ENCODE measurements at regions not wholly inside any gene's neighbourhood (a gene's known extent, or its start where the extent isn't known, plus 50 kb on each side); places are given as distances from the start of the nearest gene placed in this dataset.
"Not testable (repeated sequence)": the region's sequence is repeated elsewhere in the genome, so short reads cannot be mapped to it uniquely, and the experiment has no call there.

DNA sequence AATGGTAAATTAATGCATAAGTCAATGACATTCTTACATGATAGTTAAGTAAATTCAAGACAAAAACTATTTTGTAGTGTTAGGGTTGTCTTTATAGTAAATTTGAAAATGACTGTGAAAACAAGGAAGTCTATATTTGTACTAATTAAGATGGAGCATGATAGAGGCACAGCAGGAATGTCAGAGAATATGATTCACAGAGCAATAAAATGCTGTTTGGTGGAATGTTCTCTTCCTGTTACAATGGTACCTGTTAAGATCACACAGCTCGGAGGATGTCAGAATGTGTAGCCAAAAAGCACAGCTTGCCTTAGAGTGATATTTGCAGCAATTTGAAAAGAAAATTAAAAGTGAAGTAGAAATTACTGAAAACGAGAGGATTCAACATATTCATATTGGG is 2339.7 kb upstream of the RAG2 start:
- intact Hi-C loops (cut with DNase I; ENCODE audit: low total_unique reads) = no loop called here
- H3K36me3 ChIP-seq = no peaks in the 10 kb centered on the region
- no peak for TF ChIP-seq POLR2A (IDR thresholded peaks at IDR 0.05)
- H3K27me3 ChIP-seq = no peaks in the 10 kb centered on the region
- H3K4me3 ChIP-seq = no peak overlapping the region
- H3K4me1 ChIP-seq = no peaks in the 10 kb centered on the region
- H3K27ac ChIP-seq = no peak overlapping the region
- H3K9me3 ChIP-seq = no peaks in the 10 kb centered on the region
- DNase-seq = no peak

DNA sequence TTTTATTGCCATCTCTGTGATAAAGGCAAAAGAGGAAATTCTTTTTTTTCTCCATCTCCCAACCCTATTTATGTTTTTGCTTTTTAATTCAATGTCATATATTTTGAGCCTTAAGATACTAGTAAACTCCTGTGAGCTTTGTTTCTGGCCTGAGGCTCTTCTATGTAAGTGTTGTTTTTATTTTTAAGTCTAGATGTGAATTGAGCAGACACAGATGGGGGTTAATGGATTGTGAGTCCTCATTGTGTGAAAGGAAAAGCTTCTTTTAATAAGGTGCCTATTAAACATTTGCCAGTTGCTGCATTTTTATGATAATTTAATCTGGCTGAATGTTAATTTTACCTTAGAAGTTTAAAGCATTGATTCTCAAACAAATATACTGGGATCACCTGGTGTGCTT is 2337.9 kb upstream of the RAG2 start:
- DNase-seq = no peak
- Histone ChIP-seq H3K27ac (no peak overlapping the region), H3K9me3 (no peaks in the 10 kb centered on the region), H3K36me3 (no peaks in the 10 kb centered on the region), H3K27me3 (no peaks in the 10 kb centered on the region), H3K4me1 (no peaks in the 10 kb centered on the region), H3K4me3 (no peak overlapping the region)
- TF ChIP-seq, protein P1, sequence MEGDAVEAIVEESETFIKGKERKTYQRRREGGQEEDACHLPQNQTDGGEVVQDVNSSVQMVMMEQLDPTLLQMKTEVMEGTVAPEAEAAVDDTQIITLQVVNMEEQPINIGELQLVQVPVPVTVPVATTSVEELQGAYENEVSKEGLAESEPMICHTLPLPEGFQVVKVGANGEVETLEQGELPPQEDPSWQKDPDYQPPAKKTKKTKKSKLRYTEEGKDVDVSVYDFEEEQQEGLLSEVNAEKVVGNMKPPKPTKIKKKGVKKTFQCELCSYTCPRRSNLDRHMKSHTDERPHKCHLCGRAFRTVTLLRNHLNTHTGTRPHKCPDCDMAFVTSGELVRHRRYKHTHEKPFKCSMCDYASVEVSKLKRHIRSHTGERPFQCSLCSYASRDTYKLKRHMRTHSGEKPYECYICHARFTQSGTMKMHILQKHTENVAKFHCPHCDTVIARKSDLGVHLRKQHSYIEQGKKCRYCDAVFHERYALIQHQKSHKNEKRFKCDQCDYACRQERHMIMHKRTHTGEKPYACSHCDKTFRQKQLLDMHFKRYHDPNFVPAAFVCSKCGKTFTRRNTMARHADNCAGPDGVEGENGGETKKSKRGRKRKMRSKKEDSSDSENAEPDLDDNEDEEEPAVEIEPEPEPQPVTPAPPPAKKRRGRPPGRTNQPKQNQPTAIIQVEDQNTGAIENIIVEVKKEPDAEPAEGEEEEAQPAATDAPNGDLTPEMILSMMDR (IDR thresholded peaks at IDR 0.05) = no peak
- no peak for TF ChIP-seq POLR2A (IDR thresholded peaks at IDR 0.05)
- intact Hi-C loops (cut with DNase I; ENCODE audit: low total_unique reads) = no loop called here

DNA sequence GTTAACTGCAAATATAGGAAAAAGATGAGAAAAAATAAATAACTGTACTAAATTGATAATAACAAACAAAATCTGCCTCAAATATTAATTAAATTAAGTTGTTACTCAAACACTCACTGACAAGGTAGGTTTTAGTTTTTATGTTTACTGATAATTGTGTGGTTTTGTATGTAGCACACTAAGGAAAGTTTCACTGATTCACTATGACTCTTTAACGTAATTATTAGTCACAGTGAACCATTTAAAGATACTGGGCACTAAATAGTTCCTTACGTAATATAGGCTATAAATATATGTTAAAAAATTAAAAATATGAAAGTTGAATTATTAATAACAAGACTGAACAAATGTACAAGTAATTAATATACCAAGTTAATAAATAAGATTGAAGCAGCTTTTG is 2330.0 kb upstream of the RAG2 start:
- TF ChIP-seq POLR2A (IDR thresholded peaks at IDR 0.05) = no peak
- TF ChIP-seq, protein P1 (IDR thresholded peaks at IDR 0.05) = no peak
- H3K4me3 ChIP-seq = no peak overlapping the region
- intact Hi-C loops (cut with DNase I; ENCODE audit: low total_unique reads) = no loop called here
- no peak for DNase-seq
- no peaks in the 10 kb centered on the region for H3K9me3 ChIP-seq
- H3K27ac ChIP-seq = no peak overlapping the region
- H3K36me3 ChIP-seq = no peaks in the 10 kb centered on the region
- H3K4me1 ChIP-seq = no peaks in the 10 kb centered on the region
- H3K27me3 ChIP-seq = no peaks in the 10 kb centered on the region

DNA sequence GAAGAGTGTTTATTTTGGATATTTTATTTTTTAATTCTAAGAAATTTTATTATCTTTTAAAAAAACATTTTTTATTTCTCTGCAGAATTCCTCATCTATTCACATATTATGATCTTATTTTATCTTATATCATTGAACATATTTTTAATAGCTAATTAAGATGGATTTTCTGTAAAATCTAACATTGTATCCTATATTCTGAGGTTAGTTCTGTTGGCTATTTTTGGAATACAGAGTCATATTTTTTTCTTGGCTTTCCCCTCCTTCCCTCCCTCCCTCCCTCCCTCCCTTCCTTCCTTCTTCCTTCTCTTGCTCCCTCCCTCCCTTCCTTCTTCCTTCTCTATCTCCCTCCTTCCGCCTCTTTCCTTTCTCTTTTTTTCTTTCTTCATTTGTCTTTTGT is 2326.6 kb upstream of the RAG2 start:
- Histone ChIP-seq H3K27me3 (no peaks in the 10 kb centered on the region), H3K36me3 (no peaks in the 10 kb centered on the region), H3K4me3 (no peak overlapping the region), H3K9me3 (no peaks in the 10 kb centered on the region), H3K4me1 (no peaks in the 10 kb centered on the region), H3K27ac (no peak overlapping the region)
- intact Hi-C loops (cut with DNase I; ENCODE audit: low total_unique reads) = no loop called here
- TF ChIP-seq, protein P1 (IDR thresholded peaks at IDR 0.05) = no peak
- TF ChIP-seq POLR2A (IDR thresholded peaks at IDR 0.05) = no peak
- no peak for DNase-seq

DNA sequence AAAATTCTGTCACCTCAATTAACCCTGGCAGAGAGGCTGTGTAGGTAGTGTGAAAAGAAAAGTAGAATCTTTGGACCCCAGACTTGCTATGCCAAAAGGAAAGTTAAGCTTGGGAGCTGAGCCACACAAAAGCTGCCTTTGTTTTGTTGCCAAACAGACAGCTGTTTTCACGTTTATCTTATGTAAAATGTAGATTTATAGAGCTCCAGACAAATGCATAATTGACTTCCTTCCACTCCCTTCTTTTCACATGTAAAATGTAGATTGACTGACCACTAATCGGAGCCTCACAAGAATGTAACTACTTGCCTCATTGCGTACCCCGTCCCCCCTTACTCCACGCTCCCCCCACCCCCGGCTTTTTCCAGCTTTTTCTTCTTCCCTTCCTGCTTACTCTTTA is 2302.2 kb upstream of the RAG2 start:
- H3K4me3 ChIP-seq = no peak overlapping the region

DNA sequence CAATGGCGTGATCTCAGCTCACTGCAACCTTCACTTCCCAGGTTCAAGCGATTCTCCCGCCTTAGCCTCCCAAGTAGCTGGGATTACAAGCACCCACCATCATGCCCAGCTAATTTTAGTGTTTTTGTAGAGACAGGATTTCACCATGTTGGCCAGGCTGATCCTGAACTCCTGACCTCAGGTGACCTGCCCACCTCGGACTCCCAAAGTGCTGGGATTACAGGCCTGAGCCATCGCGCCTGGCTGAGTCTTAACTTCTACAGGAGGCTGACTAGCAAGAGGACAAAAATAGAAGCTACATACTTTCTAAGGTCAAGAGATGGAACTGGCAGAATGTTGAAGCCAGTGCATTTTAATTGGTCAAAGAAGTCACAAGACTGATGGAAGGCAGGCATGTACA is 2296.2 kb upstream of the RAG2 start:
- H3K9me3 ChIP-seq; H3K27me3 ChIP-seq; H3K4me1 ChIP-seq; H3K36me3 ChIP-seq; DNase-seq; intact Hi-C loops (cut with DNase I; ENCODE audit: low total_unique reads); H3K27ac ChIP-seq; H3K4me3 ChIP-seq: not testable (repeated sequence)

More for the DNA sequence above, 2302.2 kb upstream of the RAG2 start:
- Histone ChIP-seq H3K9me3 (no peaks in the 10 kb centered on the region), H3K4me1 (no peaks in the 10 kb centered on the region), H3K27ac (no peak overlapping the region), H3K27me3 (no peaks in the 10 kb centered on the region), H3K36me3 (no peaks in the 10 kb centered on the region)
- DNase-seq = no peak
- intact Hi-C loops (cut with DNase I; ENCODE audit: low total_unique reads) = no loop called here
- no peak for TF ChIP-seq POLR2A (IDR thresholded peaks at IDR 0.05)
- TF ChIP-seq, protein P1 (IDR thresholded peaks at IDR 0.05) = no peak

Data from uterus (tissue), 3 donors.